ENCODE measurements at regions not wholly inside any gene's neighbourhood (a gene's known extent, or its start where the extent isn't known, plus 50 kb on each side); places are given as distances from the start of the nearest gene placed in this dataset.

- no peak overlapping the region for H3K27ac ChIP-seq
Measured at GRCh38 chr6:134508862-134509498, 191.1 kb upstream of the SGK1 start.

GRCh38 chr6:134506162-134506561, 188.2 kb upstream of the SGK1 start:
- no peak for TF ChIP-seq EP300 (IDR thresholded peaks at IDR 0.05)
- TF ChIP-seq CTCF (IDR thresholded peaks at IDR 0.05), result no peak
- no peak for TF ChIP-seq POLR2AphosphoS5 (IDR thresholded peaks at IDR 0.05)
- TF ChIP-seq POLR2A (IDR thresholded peaks at IDR 0.05), result no peak
- H3K4me3 ChIP-seq, result no peak overlapping the region
- H3K27ac ChIP-seq, result no peak overlapping the region
- H3K36me3 ChIP-seq, result no peaks in the 10 kb centered on the region
- no peak for DNase-seq (ENCODE audit: low spot score in 2 of 2)
- no peaks in the 10 kb centered on the region for H3K9me3 ChIP-seq
- peaks cover 22% of the 10 kb centered on the region for H3K4me1 ChIP-seq
- WGBS, result 92% methylated on average over 4 of the region's 4 CpGs
- H3K27me3 ChIP-seq, result no peaks in the 10 kb centered on the region

More at GRCh38 chr6:134508862-134509498, 191.1 kb upstream of the SGK1 start:
- no peaks in the 10 kb centered on the region for H3K9me3 ChIP-seq
- H3K36me3 ChIP-seq, result no peaks in the 10 kb centered on the region
- no peak overlapping the region for H3K4me3 ChIP-seq
- H3K27me3 ChIP-seq, result no peaks in the 10 kb centered on the region
- H3K4me1 ChIP-seq, result peaks cover 14% of the 10 kb centered on the region
- DNase-seq (ENCODE audit: low spot score in 2 of 2), result no peak
- 81% methylated on average over 7 of the region's 7 CpGs for whole genome bisulfite sequencing
- TF ChIP-seq CTCF (IDR thresholded peaks at IDR 0.05) (no peak), EP300 (IDR thresholded peaks at IDR 0.05) (no peak), POLR2AphosphoS5 (IDR thresholded peaks at IDR 0.05) (no peak), POLR2A (IDR thresholded peaks at IDR 0.05) (no peak)

- H3K27me3 ChIP-seq, result no peaks in the 10 kb centered on the region
- H3K4me1 ChIP-seq, result peaks cover 22% of the 10 kb centered on the region
- H3K36me3 ChIP-seq, result no peaks in the 10 kb centered on the region
- no peak for DNase-seq (ENCODE audit: low spot score in 2 of 2)
- no peaks in the 10 kb centered on the region for H3K9me3 ChIP-seq
- WGBS, result 47% methylated on average over 7 of the region's 7 CpGs
- H3K27ac ChIP-seq, result peak overlapping the region; percentile 87
- no peak overlapping the region for H3K4me3 ChIP-seq
- TF ChIP-seq POLR2A (IDR thresholded peaks at IDR 0.05), result no peak
- no peak for TF ChIP-seq CTCF (IDR thresholded peaks at IDR 0.05)
- no peak for TF ChIP-seq EP300 (IDR thresholded peaks at IDR 0.05)
- TF ChIP-seq POLR2AphosphoS5 (IDR thresholded peaks at IDR 0.05), result no peak
Measured at GRCh38 chr6:134503585-134504281, 185.8 kb upstream of the SGK1 start.

GRCh38 chr6:134502614-134503549, 185.0 kb upstream of the SGK1 start:
- 61% methylated on average over 12 of the region's 12 CpGs for WGBS
- no peak for DNase-seq (ENCODE audit: low spot score in 2 of 2)
- peak overlapping the region; percentile 87 for H3K27ac ChIP-seq

More at GRCh38 chr6:134502614-134503549, 185.0 kb upstream of the SGK1 start:
- TF ChIP-seq POLR2A (IDR thresholded peaks at IDR 0.05) (no peak), EP300 (IDR thresholded peaks at IDR 0.05) (no peak), POLR2AphosphoS5 (IDR thresholded peaks at IDR 0.05) (no peak), CTCF (IDR thresholded peaks at IDR 0.05) (no peak)
- Histone ChIP-seq H3K27me3 (no peaks in the 10 kb centered on the region), H3K36me3 (no peaks in the 10 kb centered on the region), H3K4me3 (no peak overlapping the region), H3K9me3 (no peaks in the 10 kb centered on the region), H3K4me1 (peaks cover 22% of the 10 kb centered on the region)

Data from suprapubic skin (tissue), 4 donors.